K562 (cell line): ENCODE measurements at regions not wholly inside any gene's neighbourhood (a gene's known extent, or its start where the extent isn't known, plus 50 kb on each side); places are given as distances from the start of the nearest gene placed in this dataset.
A peak's percentile ranks its signal among the peaks of the same experiment; 100 is the strongest.

ENCODE experiments used
- ATAC-seq: fragments of 200-7000 bp; cut with Tn5 transposase; 3 replicates; pipeline ENCODE4 v1.9.1; 2020; ENCODE audit warnings: moderate library complexity
- BruUV-seq: library from RNA; stranded (reverse); fragments of 400-500 nt; replicated peaks from 2 replicates; lab custom pipeline; 2021; lab: Mats Ljungman, UMichigan
- CTCF ChIA-PET: fragments of 300-600 bp; formaldehyde crosslinking; extraction: SDS; loops from one replicate; lab custom pipeline; 2021; ENCODE audit warnings: low intra/inter-chr PET ratio; lab: Yijun Ruan, JAX
- POLR2A ChIA-PET: fragments of 300-600, 350-650 bp; sonication (Branson Sonifier 250); formaldehyde crosslinking; extraction: SDS; loops from one replicate; lab custom pipeline; 2021; ENCODE audit warnings: antibody characterized with exemption, inconsistent platforms; lab: Yijun Ruan, JAX
- DNase-seq, 4 experiments: peaks; one replicate each; pipeline versions ENCODE4 v3.0.0 to v3.0.0-alpha.2; 2011 to 2018; ENCODE audit warnings: low spot score in 3 of 4, mixed read lengths in 3 of 4; ENCODE audit errors: extremely low read depth in 1 of 4
- FAIRE-seq: peaks from 2 replicates; lab custom pipeline; 2011; peaks lifted over from hg19 to GRCh38; lab: Jason Lieb, UNC
- H2AFZ ChIP-seq: 2 replicates; pipeline ENCODE4 v1.6.0; 2011; ENCODE audit warnings: low read depth, low read length, control low read depth, inconsistent platforms
- H3K27ac ChIP-seq: fragments of 200-600 bp; 3 replicates; pipeline ENCODE4 v1.8.0; 2011; ENCODE audit warnings: low read depth, mild to moderate bottlenecking, control low read depth, inconsistent platforms, low read length, moderate library complexity, mixed read lengths; ENCODE audit errors: extremely low read depth
- H3K27me3 ChIP-seq, 2 experiments: fragments of 300-600 bp in 1 of 2; 2 replicates in 1 of 2; 3 replicates in 1 of 2; pipeline versions ENCODE4 v1.6.0 to v1.8.0; 2011; ENCODE audit warnings: inconsistent platforms in 2 of 2, low read length in 2 of 2, mild to moderate bottlenecking in 1 of 2, mixed read lengths in 1 of 2, moderate library complexity in 1 of 2; ENCODE audit not compliant: control insufficient read depth in 2 of 2, insufficient read depth in 2 of 2
- H3K36me3 ChIP-seq: fragments of 300-600 bp; 3 replicates; pipeline ENCODE4 v1.8.0; 2011; ENCODE audit warnings: mild to moderate bottlenecking, low read length, inconsistent platforms; ENCODE audit not compliant: control insufficient read depth, insufficient read depth
- H3K4me1 ChIP-seq, 2 experiments: fragments of 200-600 bp in 1 of 2; replicated peaks in 1 of 2; 2 replicates in 1 of 2; 3 replicates in 1 of 2; pipeline versions ENCODE4 v1.5.1 to v1.8.0; 2011; ENCODE audit warnings: inconsistent platforms in 2 of 2, low read length in 2 of 2, mild to moderate bottlenecking in 1 of 2, mixed read lengths in 1 of 2, moderate library complexity in 1 of 2; ENCODE audit not compliant: control insufficient read depth in 2 of 2, insufficient read depth in 2 of 2
- H3K4me2 ChIP-seq: 2 replicates; pipeline ENCODE4 v1.6.1; 2011; ENCODE audit warnings: low read length, control low read depth, inconsistent platforms, mixed read lengths; ENCODE audit not compliant: insufficient read depth
- H3K4me3 ChIP-seq: fragments of 200-600 bp; sonication (generic), shearing (Covaris generic); 2 replicates; pipeline ENCODE4 v1.5.1; 2016; ENCODE audit warnings: control low read depth, inconsistent platforms
- H3K79me2 ChIP-seq: fragments of 200-600 bp; 3 replicates; pipeline ENCODE4 v1.8.0; 2011; ENCODE audit warnings: low read length, inconsistent platforms; ENCODE audit not compliant: control insufficient read depth, insufficient read depth
- H3K9ac ChIP-seq, 2 experiments: 2 replicates each; pipeline versions ENCODE4 v1.6.0 to v1.6.1; 2011; ENCODE audit warnings: low read depth in 2 of 2, low read length in 2 of 2, control low read depth in 1 of 2, inconsistent platforms in 1 of 2, mild to moderate bottlenecking in 1 of 2, mixed read lengths in 1 of 2; ENCODE audit not compliant: insufficient read depth in 1 of 2
- H3K9me1 ChIP-seq: one replicate; pipeline ENCODE4 v1.6.0; 2011; ENCODE audit warnings: inconsistent platforms, mild to moderate bottlenecking, low read length, moderate library complexity; ENCODE audit not compliant: control insufficient read depth, insufficient read depth
- H3K9me3 ChIP-seq: replicated peaks from 2 replicates; pipeline ENCODE4 v1.5.1; 2011; ENCODE audit warnings: low read depth, low read length, inconsistent platforms; ENCODE audit not compliant: control insufficient read depth, insufficient read depth
- H4K20me1 ChIP-seq: replicated peaks from 2 replicates; pipeline ENCODE4 v1.6.1; 2011; ENCODE audit warnings: low read length, inconsistent platforms, mixed read lengths; ENCODE audit not compliant: control insufficient read depth, insufficient read depth
- HDAC1 ChIP-seq, 2 experiments: fragments of 450-650 bp; IDR thresholded peaks; 2 replicates each; pipeline ENCODE4 v1.6.1; 2016 to 2017; ENCODE audit warnings: inconsistent platforms in 1 of 2, mild to moderate bottlenecking in 1 of 2, moderate library complexity in 1 of 2
- KDM1A ChIP-seq, 2 experiments: fragments of 450-650 bp; IDR thresholded peaks; 2 replicates each; pipeline ENCODE4 v1.6.1; 2016; ENCODE audit warnings: mild to moderate bottlenecking in 2 of 2
- MLX ChIP-seq, 2 experiments: fragments of 450-650 bp in 1 of 2; sonication (generic) in 1 of 2; formaldehyde crosslinking; conservative IDR thresholded peaks; 2 replicates each; pipeline versions ENCODE4 v1.4.0 to v1.8.1; 2020 to 2022; ENCODE audit warnings: mild to moderate bottlenecking in 1 of 2, missing genetic modification reagents in 1 of 2
- MTF1 ChIP-seq: fragments of 250-450 bp; sonication (Bioruptor Pico); IDR thresholded peaks from 2 replicates; pipeline ENCODE4 v1.9.0; 2021; ENCODE audit warnings: moderate library complexity, mild to moderate bottlenecking, inconsistent platforms, borderline replicate concordance
- PCBP1 ChIP-seq: fragments of 200-400 bp; formaldehyde crosslinking; IDR thresholded peaks from 2 replicates; pipeline ENCODE4 v1.6.1; 2018; ENCODE audit warnings: mild to moderate bottlenecking, low read depth, low read length; ENCODE audit not compliant: poor library complexity, severe bottlenecking
- ZKSCAN3 ChIP-seq: fragments of 250-450 bp; sonication (Bioruptor Pico); IDR thresholded peaks from 2 replicates; pipeline ENCODE4 v1.4.0; 2020
- ZNF696 ChIP-seq: fragments of 250-450 bp; sonication (Bioruptor Pico); conservative IDR thresholded peaks from 2 replicates; pipeline ENCODE4 v1.4.0; 2020; ENCODE audit warnings: mild to moderate bottlenecking, moderate library complexity
- WGBS: fragments of 100-300 bp; shearing (Covaris generic); methylation state at CpG from one replicate; pipeline ENCODE4 v1.1.6; 2016; ENCODE audit warnings: low coverage, mixed read lengths; ENCODE audit not compliant: insufficient coverage; ENCODE audit errors: missing lambda C conversion rate; 5-methylcytosine and 5-hydroxymethylcytosine counted together
- in situ Hi-C: fragments of 300-500 bp; cut with MboI; formaldehyde crosslinking; loops from 4 replicates; pipeline ENCODE4 v1.15.0; 2018; ENCODE audit warnings: inconsistent platforms, mixed read lengths
- intact Hi-C: fragments of 100-400 bp; cut with micrococcal nuclease; formaldehyde crosslinking; loops from 2 replicates; pipeline ENCODE4 v1.14.2; 2022
- TF ChIP-seq, protein P1 (sequence below), 2 experiments: fragments of 450-650 bp in 1 of 2; sonication (generic) in 1 of 2; formaldehyde crosslinking in 1 of 2; IDR thresholded peaks in 1 of 2; conservative IDR thresholded peaks in 1 of 2; 2 replicates each; pipeline versions ENCODE4 v1.6.1 to v1.8.1; 2016 to 2023; ENCODE audit warnings: mild to moderate bottlenecking in 2 of 2, moderate library complexity in 2 of 2, inconsistent platforms in 1 of 2, missing genetic modification reagents in 1 of 2
- TF ChIP-seq, protein P2 (sequence below): sonication (generic); formaldehyde crosslinking; IDR thresholded peaks from 2 replicates; pipeline ENCODE4 v1.9.0; 2022; ENCODE audit warnings: mild to moderate bottlenecking, missing genetic modification reagents
- TF ChIP-seq, protein P3 (sequence below): sonication (generic); formaldehyde crosslinking; IDR thresholded peaks from 2 replicates; pipeline ENCODE4 v1.9.0; 2022; ENCODE audit warnings: mild to moderate bottlenecking, missing genetic modification reagents

- TF ChIP-seq, protein P1, sequence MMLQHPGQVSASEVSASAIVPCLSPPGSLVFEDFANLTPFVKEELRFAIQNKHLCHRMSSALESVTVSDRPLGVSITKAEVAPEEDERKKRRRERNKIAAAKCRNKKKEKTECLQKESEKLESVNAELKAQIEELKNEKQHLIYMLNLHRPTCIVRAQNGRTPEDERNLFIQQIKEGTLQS (IDR thresholded peaks at IDR 0.05), result no peak
- TF ChIP-seq, protein P1 (CRISPR knock-in tag; conservative IDR thresholded peaks at IDR 0.05), result no peak
- TF ChIP-seq HDAC1 (IDR thresholded peaks at IDR 0.05), result no peak
- no peak for TF ChIP-seq ZKSCAN3 (CRISPR knock-in tag)
Measured at GRCh38 chr7:156061689-156062255, 249.5 kb upstream of the SHH start (continued).

DNA sequence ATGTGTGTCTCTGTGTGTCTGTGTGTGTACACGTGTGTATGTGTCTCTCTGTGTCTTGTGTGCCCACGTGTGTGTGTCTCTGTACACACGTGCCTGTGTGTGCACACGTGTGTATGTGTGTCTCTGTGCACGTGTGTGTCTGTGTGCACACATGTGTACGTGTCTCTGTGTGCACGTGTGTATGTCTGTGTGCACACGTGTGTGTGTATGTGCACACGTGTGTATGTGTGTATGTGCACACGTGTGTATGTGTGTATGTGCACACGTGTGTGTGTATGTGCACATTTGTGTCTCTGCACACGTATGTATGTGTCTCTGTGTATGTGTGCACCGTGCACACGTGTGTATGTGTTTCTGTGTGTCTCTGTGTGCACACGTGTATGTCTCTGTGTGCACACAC, 248.7 kb upstream of the SHH start:
- TF ChIP-seq KDM1A (IDR thresholded peaks at IDR 0.05) (peak in 1 of 2 experiments; percentile 80; a peak in 2 of 4 replicates), MTF1 (CRISPR knock-in tag) (no peak), PCBP1 (no peak), ZNF696 (CRISPR knock-in tag) (no peak), MLX (CRISPR knock-in tag; conservative IDR thresholded peaks at IDR 0.05) (no peak)
- TF ChIP-seq, protein P2, sequence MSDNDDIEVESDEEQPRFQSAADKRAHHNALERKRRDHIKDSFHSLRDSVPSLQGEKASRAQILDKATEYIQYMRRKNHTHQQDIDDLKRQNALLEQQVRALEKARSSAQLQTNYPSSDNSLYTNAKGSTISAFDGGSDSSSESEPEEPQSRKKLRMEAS (CRISPR knock-in tag), result peak; percentile 81
- TF ChIP-seq, protein P3, sequence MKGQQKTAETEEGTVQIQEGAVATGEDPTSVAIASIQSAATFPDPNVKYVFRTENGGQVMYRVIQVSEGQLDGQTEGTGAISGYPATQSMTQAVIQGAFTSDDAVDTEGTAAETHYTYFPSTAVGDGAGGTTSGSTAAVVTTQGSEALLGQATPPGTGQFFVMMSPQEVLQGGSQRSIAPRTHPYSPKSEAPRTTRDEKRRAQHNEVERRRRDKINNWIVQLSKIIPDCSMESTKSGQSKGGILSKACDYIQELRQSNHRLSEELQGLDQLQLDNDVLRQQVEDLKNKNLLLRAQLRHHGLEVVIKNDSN, result peak; percentile 21; the same call in 1 of the 2 replicates
- FAIRE-seq (peak; percentile 23), DNase-seq (no peak), ATAC-seq (no peak)
- Histone ChIP-seq H3K27me3 (peaks cover 35 to 87% of the 10 kb centered on the region in 2 experiments), H3K9me3 (peaks cover 3% of the 10 kb centered on the region; the same call in 1 of the 2 replicates), H3K9me1 (no peaks in the 10 kb centered on the region), H2AFZ (no peak overlapping the region), H3K36me3 (no peaks in the 10 kb centered on the region), H3K4me1 (no peaks in the 10 kb centered on the region), H3K9ac (no peak overlapping the region), H3K79me2 (no peaks in the 10 kb centered on the region), H4K20me1 (no peaks in the 10 kb centered on the region), H3K27ac (no peak overlapping the region), H3K4me3 (no peak overlapping the region), H3K4me2 (no peak overlapping the region)
- no TSS peak for BruUV-seq
- in situ Hi-C loops, result no loop called here
- WGBS, result under 1% methylated on average over 15 of the region's 15 CpGs
- CTCF ChIA-PET, result no interaction called here
- intact Hi-C loops, result no loop called here
- POLR2A ChIA-PET, result no interaction called here
